DND-41 (cell line): ENCODE measurements at regions not wholly inside any gene's neighbourhood (a gene's known extent, or its start where the extent isn't known, plus 50 kb on each side); places are given as distances from the start of the nearest gene placed in this dataset.

Experiments used
- ATAC-seq: fragments of 200-7000 bp; cut with Tn5 transposase; 3 replicates; pipeline ENCODE4 v1.9.1; 2021; ENCODE audit warnings: low read depth; ENCODE audit not compliant: insufficient read depth
- DNase-seq: peaks from one replicate; pipeline ENCODE4 v3.0.0-alpha.2; 2020
- H2AFZ ChIP-seq: 2 replicates; pipeline ENCODE4 v1.6.0; 2012; ENCODE audit warnings: low read depth, low read length
- H3K27ac ChIP-seq: 2 replicates; pipeline ENCODE4 v1.5.1; 2012; ENCODE audit warnings: low read length, inconsistent platforms
- H3K27me3 ChIP-seq: fragments of 200-600 bp; sonication (generic); 2 replicates; pipeline ENCODE4 v1.6.0; 2012; ENCODE audit warnings: low read length, mild to moderate bottlenecking, inconsistent platforms; ENCODE audit not compliant: insufficient read depth, poor library complexity
- H3K36me3 ChIP-seq: 2 replicates; pipeline ENCODE4 v1.5.1; 2012; ENCODE audit warnings: low read length, inconsistent platforms; ENCODE audit not compliant: insufficient read depth
- H3K4me1 ChIP-seq: 2 replicates; pipeline ENCODE4 v1.5.1; 2012; ENCODE audit warnings: mild to moderate bottlenecking, low read length; ENCODE audit not compliant: insufficient read depth
- H3K4me2 ChIP-seq: 2 replicates; pipeline ENCODE4 v1.6.0; 2012; ENCODE audit warnings: mild to moderate bottlenecking, moderate library complexity, low read length, inconsistent platforms; ENCODE audit not compliant: insufficient read depth
- H3K4me3 ChIP-seq, 2 experiments: fragments of 200-600 bp in 1 of 2; shearing (Covaris generic) in 1 of 2; 2 replicates each; pipeline ENCODE4 v1.5.1; 2012 to 2016; ENCODE audit warnings: inconsistent platforms in 2 of 2, low read length in 2 of 2, mild to moderate bottlenecking in 2 of 2, low read depth in 1 of 2, moderate library complexity in 1 of 2
- H3K79me2 ChIP-seq: 2 replicates; pipeline ENCODE4 v1.6.0; 2012; ENCODE audit warnings: low read length, inconsistent platforms; ENCODE audit not compliant: insufficient read depth
- H3K9ac ChIP-seq: 2 replicates; pipeline ENCODE4 v1.6.0; 2012; ENCODE audit warnings: low read depth, mild to moderate bottlenecking, inconsistent platforms, low read length, moderate library complexity
- H3K9me3 ChIP-seq: 2 replicates; pipeline ENCODE4 v1.5.1; 2012; ENCODE audit warnings: low read length, moderate library complexity, mild to moderate bottlenecking, inconsistent platforms; ENCODE audit not compliant: insufficient read depth, severe bottlenecking
- H4K20me1 ChIP-seq: 2 replicates; pipeline ENCODE4 v1.6.0; 2012; ENCODE audit warnings: low read length; ENCODE audit not compliant: insufficient read depth
- EZH2 ChIP-seq: IDR thresholded peaks from 3 replicates; pipeline ENCODE4 v1.6.1; 2012; ENCODE audit warnings: borderline replicate concordance, low read depth, mild to moderate bottlenecking, moderate library complexity, low read length, inconsistent platforms; ENCODE audit not compliant: severe bottlenecking
- TF ChIP-seq, protein P1 (sequence below): IDR thresholded peaks from 2 replicates; pipeline ENCODE4 v1.5.1; 2012; ENCODE audit warnings: borderline replicate concordance, low read length, moderate library complexity, mild to moderate bottlenecking; ENCODE audit not compliant: poor library complexity, severe bottlenecking; ENCODE audit errors: extremely low read depth

DNA sequence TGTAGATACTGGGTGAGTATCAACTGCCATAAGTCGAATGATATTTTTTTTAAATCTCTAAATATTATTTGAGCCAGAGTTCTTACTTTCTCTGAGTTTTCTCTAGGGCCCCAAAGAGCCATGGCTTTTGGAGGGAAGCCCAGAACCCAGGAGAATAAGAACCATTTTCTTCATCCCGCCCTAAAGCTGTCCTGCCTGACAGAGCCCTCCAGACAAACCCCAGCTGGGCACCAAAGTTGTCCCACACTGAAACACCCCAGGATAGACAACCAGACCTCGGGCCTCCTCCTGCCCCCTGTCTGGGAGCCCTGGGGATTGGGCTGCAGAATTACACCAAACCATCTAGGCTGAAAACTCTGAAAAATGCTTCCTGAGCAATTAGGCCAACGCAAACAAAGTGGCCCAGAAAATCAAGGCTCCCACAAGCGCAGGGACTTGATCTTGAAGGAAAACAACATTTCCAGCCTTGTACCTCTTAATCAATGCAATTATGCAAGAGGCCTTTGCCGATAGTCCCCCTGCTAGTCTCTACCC is 113.1 kb downstream of the RRAGC start:
- no peak for TF ChIP-seq EZH2
- TF ChIP-seq, protein P1, sequence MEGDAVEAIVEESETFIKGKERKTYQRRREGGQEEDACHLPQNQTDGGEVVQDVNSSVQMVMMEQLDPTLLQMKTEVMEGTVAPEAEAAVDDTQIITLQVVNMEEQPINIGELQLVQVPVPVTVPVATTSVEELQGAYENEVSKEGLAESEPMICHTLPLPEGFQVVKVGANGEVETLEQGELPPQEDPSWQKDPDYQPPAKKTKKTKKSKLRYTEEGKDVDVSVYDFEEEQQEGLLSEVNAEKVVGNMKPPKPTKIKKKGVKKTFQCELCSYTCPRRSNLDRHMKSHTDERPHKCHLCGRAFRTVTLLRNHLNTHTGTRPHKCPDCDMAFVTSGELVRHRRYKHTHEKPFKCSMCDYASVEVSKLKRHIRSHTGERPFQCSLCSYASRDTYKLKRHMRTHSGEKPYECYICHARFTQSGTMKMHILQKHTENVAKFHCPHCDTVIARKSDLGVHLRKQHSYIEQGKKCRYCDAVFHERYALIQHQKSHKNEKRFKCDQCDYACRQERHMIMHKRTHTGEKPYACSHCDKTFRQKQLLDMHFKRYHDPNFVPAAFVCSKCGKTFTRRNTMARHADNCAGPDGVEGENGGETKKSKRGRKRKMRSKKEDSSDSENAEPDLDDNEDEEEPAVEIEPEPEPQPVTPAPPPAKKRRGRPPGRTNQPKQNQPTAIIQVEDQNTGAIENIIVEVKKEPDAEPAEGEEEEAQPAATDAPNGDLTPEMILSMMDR: no peak
- H3K27me3 ChIP-seq: no peaks in the 10 kb centered on the region
- no peaks in the 10 kb centered on the region for H3K79me2 ChIP-seq
- H3K27ac ChIP-seq: no peak overlapping the region
- no peak overlapping the region for H2AFZ ChIP-seq
- no peaks in the 10 kb centered on the region for H3K36me3 ChIP-seq
- H4K20me1 ChIP-seq: no peaks in the 10 kb centered on the region
- DNase-seq (no peak), ATAC-seq (no peak)
- H3K9me3 ChIP-seq: no peaks in the 10 kb centered on the region
- no peak overlapping the region for H3K9ac ChIP-seq
- no peak overlapping the region for H3K4me3 ChIP-seq
- H3K4me1 ChIP-seq: no peaks in the 10 kb centered on the region
- H3K4me2 ChIP-seq: no peak overlapping the region

DNA sequence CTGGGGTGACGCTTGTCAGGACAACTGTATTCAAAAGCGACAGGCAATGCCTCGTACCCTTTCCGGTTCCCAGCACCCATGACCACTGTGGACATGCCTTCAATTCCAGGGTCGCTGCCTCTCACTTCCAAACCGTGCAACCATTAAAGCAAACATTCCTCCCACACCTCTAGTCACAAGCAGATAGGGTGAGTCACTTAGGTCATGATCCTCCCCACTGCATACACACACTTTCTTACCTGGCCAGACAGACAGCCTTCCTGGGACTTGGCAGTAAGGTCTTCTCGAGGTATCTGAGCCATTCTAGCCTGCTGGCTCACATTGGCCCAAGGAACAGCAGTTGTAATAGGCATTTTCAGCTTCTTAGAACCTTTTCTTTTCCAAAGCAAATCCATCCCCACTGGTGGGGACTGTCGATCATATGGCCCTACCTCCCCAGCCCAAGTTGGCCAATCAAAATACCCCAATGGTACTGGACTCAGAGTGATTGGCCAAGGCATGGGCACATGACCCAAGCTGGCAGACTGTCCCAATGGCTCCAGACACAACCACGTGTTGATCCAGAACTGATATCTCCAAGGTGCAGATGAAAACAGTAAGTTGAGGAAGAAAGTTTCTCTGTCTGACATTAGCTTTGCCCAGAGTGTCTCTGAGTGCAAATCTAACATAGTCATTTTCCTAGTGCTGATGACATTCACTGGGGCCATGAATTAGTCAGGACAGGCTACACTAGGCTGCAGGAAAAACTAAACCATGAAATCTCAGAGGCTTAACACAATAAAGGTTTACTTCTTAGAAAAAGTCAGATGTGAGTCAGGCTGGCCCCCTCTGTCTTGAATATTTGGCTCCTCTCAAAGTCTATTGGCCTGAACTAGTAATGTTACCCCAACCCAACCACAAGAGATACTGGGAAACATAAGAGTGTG is 113.8 kb downstream of the RRAGC start:
- H3K9ac ChIP-seq: no peak overlapping the region
- DNase-seq (no peak), ATAC-seq (no peak)
- H3K79me2 ChIP-seq: no peaks in the 10 kb centered on the region
- H3K9me3 ChIP-seq: no peaks in the 10 kb centered on the region
- H3K27ac ChIP-seq: no peak overlapping the region
- no peak overlapping the region for H2AFZ ChIP-seq
- TF ChIP-seq EZH2: no peak
- TF ChIP-seq, protein P1: no peak
- H3K4me3 ChIP-seq: no peak overlapping the region
- H4K20me1 ChIP-seq: no peaks in the 10 kb centered on the region
- H3K4me1 ChIP-seq: no peaks in the 10 kb centered on the region
- no peaks in the 10 kb centered on the region for H3K36me3 ChIP-seq
- H3K4me2 ChIP-seq: no peak overlapping the region
- peaks cover under 1% of the 10 kb centered on the region for H3K27me3 ChIP-seq

DNA sequence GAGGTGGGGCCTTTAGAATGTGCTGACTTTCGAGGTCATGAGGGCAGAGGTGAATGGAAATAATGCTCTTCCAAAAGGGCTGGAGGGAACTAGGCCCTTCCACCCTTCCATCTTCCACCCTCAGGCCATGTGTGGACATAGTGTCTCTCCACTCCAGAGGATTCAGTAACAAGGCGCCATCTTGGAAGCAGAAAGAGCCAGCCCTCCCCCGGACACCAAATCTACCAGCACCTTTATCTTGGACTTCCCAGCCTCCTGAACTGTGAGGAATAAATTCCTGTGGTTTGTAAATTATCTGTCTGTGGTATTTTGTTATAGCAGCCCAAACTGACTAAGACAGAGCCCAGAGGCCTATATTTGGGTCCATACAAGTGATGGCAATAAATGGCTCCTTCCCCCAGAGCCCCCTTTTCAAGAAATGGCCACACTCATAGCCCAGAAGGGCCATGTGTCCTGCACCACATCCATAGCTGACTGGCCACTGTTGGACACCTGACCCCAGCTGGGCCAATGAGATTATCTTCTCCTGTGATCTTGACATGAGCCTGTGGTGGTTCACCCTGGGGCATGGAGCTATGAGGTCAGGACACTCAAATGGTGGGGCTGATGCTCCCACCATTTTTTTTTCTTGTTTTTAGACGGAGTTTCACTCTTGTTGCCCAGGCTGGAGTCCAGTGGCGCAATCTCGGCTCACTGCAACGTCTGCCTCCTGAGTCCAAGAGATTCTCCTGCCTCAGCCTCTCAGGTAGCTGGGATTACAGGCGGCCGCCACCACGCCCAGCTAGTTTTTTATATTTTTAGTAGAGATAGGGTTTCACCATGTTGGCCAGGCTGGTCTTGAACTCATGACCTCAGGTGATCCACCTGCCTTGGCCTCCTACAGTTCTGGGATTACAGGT is 114.9 kb downstream of the RRAGC start:
- H3K79me2 ChIP-seq: no peaks in the 10 kb centered on the region
- no peak overlapping the region for H2AFZ ChIP-seq
- H3K27ac ChIP-seq: no peak overlapping the region
- H3K27me3 ChIP-seq: peaks cover 4% of the 10 kb centered on the region
- ATAC-seq (no peak), DNase-seq (no peak)
- TF ChIP-seq EZH2: no peak
- TF ChIP-seq, protein P1: no peak
- no peak overlapping the region for H3K4me3 ChIP-seq
- no peaks in the 10 kb centered on the region for H3K36me3 ChIP-seq
- H3K9me3 ChIP-seq: no peaks in the 10 kb centered on the region
- no peak overlapping the region for H3K4me2 ChIP-seq
- H3K4me1 ChIP-seq: no peaks in the 10 kb centered on the region
- H3K9ac ChIP-seq: no peak overlapping the region
- H4K20me1 ChIP-seq: no peaks in the 10 kb centered on the region
